ENCODE measurements at regions not wholly inside any gene's neighbourhood (a gene's known extent, or its start where the extent isn't known, plus 50 kb on each side); places are given as distances from the start of the nearest gene placed in this dataset. TPM values are rescaled to one million over a fixed set of nuclear protein-coding genes. Genes with fewer than 3 reads are reported as not detected.

DNA sequence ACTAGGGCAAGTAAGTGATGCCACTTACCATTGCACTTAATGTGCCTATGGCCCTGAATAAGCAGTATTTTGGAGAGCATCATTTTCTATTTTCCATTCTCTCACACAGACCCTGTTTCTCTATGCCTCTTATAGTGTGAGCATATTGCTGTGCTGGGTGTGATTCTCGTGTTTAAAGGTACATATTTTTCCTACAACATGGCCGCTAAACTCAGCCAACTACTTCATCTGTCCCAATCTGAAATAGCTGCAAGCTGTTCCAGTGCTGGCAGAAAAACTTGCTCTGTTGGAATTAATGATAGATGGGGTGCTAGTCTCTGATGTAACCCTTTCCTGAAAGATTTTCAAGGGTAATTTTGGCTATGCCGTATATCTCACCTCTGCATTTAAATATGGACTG lies 97.5 kb downstream of the ZNF326 start:
- H3K27ac ChIP-seq (ENCODE audit: low read depth): no peak overlapping the region
- Mint-ChIP-seq H3K27ac (no peak overlapping the region), H3K27me3 (ENCODE audit: insufficient read depth, low read depth, poor library complexity) (no peaks in the 10 kb centered on the region), H3K4me3 (no peak overlapping the region), H3K4me1 (no peaks in the 10 kb centered on the region), H3K9me3 (peaks cover 8% of the 10 kb centered on the region; the same call in 2 of the 3 replicates), H3K36me3 (ENCODE audit: low read depth) (no peaks in the 10 kb centered on the region; the same call in 2 of the 3 replicates)
- no peaks in the 10 kb centered on the region for H3K27me3 ChIP-seq (ENCODE audit: insufficient read depth)
- H3K9me2 ChIP-seq (ENCODE audit: insufficient read depth): no peaks in the 10 kb centered on the region
- TF ChIP-seq ZNF114 (CRISPR knock-in tag; IDR thresholded peaks at IDR 0.05) (no peak), STAT1 (IDR thresholded peaks at IDR 0.05; ENCODE audit: unreplicated experiment) (no peak), JUNB (IDR thresholded peaks at IDR 0.05; ENCODE audit: unreplicated experiment) (no peak), POLR2AphosphoS5 (IDR thresholded peaks at IDR 0.05; ENCODE audit: low read depth) (no peak), CREB1 (CRISPR knock-in tag; IDR thresholded peaks at IDR 0.05; ENCODE audit: low read depth) (no peak), ZNF331 (CRISPR knock-in tag; IDR thresholded peaks at IDR 0.05; ENCODE audit: low read depth) (no peak), NANOG (IDR thresholded peaks at IDR 0.05; ENCODE audit: borderline replicate concordance) (no peak)
- TF ChIP-seq, protein P1, sequence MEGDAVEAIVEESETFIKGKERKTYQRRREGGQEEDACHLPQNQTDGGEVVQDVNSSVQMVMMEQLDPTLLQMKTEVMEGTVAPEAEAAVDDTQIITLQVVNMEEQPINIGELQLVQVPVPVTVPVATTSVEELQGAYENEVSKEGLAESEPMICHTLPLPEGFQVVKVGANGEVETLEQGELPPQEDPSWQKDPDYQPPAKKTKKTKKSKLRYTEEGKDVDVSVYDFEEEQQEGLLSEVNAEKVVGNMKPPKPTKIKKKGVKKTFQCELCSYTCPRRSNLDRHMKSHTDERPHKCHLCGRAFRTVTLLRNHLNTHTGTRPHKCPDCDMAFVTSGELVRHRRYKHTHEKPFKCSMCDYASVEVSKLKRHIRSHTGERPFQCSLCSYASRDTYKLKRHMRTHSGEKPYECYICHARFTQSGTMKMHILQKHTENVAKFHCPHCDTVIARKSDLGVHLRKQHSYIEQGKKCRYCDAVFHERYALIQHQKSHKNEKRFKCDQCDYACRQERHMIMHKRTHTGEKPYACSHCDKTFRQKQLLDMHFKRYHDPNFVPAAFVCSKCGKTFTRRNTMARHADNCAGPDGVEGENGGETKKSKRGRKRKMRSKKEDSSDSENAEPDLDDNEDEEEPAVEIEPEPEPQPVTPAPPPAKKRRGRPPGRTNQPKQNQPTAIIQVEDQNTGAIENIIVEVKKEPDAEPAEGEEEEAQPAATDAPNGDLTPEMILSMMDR (conservative IDR thresholded peaks at IDR 0.05; ENCODE audit: low read depth in 2 of 2): no peak
- TF ChIP-seq, protein P2, sequence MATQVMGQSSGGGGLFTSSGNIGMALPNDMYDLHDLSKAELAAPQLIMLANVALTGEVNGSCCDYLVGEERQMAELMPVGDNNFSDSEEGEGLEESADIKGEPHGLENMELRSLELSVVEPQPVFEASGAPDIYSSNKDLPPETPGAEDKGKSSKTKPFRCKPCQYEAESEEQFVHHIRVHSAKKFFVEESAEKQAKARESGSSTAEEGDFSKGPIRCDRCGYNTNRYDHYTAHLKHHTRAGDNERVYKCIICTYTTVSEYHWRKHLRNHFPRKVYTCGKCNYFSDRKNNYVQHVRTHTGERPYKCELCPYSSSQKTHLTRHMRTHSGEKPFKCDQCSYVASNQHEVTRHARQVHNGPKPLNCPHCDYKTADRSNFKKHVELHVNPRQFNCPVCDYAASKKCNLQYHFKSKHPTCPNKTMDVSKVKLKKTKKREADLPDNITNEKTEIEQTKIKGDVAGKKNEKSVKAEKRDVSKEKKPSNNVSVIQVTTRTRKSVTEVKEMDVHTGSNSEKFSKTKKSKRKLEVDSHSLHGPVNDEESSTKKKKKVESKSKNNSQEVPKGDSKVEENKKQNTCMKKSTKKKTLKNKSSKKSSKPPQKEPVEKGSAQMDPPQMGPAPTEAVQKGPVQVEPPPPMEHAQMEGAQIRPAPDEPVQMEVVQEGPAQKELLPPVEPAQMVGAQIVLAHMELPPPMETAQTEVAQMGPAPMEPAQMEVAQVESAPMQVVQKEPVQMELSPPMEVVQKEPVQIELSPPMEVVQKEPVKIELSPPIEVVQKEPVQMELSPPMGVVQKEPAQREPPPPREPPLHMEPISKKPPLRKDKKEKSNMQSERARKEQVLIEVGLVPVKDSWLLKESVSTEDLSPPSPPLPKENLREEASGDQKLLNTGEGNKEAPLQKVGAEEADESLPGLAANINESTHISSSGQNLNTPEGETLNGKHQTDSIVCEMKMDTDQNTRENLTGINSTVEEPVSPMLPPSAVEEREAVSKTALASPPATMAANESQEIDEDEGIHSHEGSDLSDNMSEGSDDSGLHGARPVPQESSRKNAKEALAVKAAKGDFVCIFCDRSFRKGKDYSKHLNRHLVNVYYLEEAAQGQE (IDR thresholded peaks at IDR 0.05; ENCODE audit: unreplicated experiment): no peak
- TF ChIP-seq, protein P3, sequence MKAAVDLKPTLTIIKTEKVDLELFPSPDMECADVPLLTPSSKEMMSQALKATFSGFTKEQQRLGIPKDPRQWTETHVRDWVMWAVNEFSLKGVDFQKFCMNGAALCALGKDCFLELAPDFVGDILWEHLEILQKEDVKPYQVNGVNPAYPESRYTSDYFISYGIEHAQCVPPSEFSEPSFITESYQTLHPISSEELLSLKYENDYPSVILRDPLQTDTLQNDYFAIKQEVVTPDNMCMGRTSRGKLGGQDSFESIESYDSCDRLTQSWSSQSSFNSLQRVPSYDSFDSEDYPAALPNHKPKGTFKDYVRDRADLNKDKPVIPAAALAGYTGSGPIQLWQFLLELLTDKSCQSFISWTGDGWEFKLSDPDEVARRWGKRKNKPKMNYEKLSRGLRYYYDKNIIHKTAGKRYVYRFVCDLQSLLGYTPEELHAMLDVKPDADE (IDR thresholded peaks at IDR 0.05): no peak
- H3K36me3 ChIP-seq (ENCODE audit: insufficient read depth): no peaks in the 10 kb centered on the region
- no peaks in the 10 kb centered on the region for H3F3A ChIP-seq (replicated peaks; ENCODE audit: low read depth)
- no peak overlapping the region for H3K4me2 ChIP-seq
- H4K20me1 ChIP-seq (replicated peaks; ENCODE audit: insufficient read depth): no peaks in the 10 kb centered on the region
- H2AFZ ChIP-seq: no peak overlapping the region
- no peaks in the 10 kb centered on the region for H3K79me2 ChIP-seq (replicated peaks; ENCODE audit: insufficient read depth)
- ATAC-seq (no peak), DNase-seq (ENCODE audit: low spot score) (no peak)
- no peak overlapping the region for H3K4me3 ChIP-seq
- no peaks in the 10 kb centered on the region for H3K4me1 ChIP-seq (ENCODE audit: insufficient read depth)

Small RNA genes lying in the stretch of these regions (small RNA-seq; reads per million reads assigned to genes)
- gene RNU6-695P (ENCODE audit: low replicate concordance): not detected

Data from GM23338 (cell line).